ENCODE measurements at regions not wholly inside any gene's neighbourhood (a gene's known extent, or its start where the extent isn't known, plus 50 kb on each side); places are given as distances from the start of the nearest gene placed in this dataset.

DNA sequence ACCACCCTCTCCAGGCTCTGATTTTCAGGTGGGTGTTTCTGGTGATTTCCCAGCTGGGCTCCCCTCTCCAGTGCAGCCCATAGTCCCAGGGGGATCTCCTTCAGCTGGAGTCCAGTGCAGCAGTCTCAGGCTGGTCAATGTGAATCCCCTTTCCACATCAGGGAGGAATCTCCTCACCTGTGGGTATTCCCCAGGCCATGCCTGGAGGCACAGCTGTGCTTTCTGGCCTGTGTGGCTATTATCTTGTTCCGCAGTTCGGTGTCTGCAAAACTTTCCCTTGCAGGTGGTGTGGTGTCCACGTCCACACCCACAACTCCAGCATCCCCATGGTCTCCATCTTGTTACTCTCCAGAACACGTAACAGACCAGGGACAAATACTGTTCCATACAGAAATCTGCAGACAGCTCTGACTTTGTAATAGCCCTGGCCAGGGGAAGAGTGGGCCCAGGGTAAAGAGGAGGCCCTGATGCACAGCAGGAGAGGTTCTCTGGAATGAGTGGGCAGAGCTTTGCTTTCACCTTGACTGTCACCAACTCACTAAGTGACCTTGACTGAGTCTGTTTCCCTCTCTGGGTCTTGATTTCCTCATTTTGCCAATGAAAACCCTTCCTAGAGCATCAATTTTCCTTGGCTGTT is 183.2 kb downstream of the CSNK2A3 start:
- DNase-seq: no peak
- Histone ChIP-seq H3K4me3 (no peak overlapping the region), H3K27me3 (no peaks in the 10 kb centered on the region), H3K9me3 (no peaks in the 10 kb centered on the region), H3K4me1 (peaks cover 4 to 22% (median 18%) of the 10 kb centered on the region in 4 donors), H3K27ac (peak overlapping the region; percentile 59), H3K36me3 (no peaks in the 10 kb centered on the region)
- intact Hi-C loops (cut with DNase I; ENCODE audit: low total_unique reads): loop anchor here (10.0 kb wide), 1 partner anchor 235 kb away; no protein-coding TSS in a partner anchor
- TF ChIP-seq, protein P1, sequence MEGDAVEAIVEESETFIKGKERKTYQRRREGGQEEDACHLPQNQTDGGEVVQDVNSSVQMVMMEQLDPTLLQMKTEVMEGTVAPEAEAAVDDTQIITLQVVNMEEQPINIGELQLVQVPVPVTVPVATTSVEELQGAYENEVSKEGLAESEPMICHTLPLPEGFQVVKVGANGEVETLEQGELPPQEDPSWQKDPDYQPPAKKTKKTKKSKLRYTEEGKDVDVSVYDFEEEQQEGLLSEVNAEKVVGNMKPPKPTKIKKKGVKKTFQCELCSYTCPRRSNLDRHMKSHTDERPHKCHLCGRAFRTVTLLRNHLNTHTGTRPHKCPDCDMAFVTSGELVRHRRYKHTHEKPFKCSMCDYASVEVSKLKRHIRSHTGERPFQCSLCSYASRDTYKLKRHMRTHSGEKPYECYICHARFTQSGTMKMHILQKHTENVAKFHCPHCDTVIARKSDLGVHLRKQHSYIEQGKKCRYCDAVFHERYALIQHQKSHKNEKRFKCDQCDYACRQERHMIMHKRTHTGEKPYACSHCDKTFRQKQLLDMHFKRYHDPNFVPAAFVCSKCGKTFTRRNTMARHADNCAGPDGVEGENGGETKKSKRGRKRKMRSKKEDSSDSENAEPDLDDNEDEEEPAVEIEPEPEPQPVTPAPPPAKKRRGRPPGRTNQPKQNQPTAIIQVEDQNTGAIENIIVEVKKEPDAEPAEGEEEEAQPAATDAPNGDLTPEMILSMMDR (IDR thresholded peaks at IDR 0.05): no peak

DNA sequence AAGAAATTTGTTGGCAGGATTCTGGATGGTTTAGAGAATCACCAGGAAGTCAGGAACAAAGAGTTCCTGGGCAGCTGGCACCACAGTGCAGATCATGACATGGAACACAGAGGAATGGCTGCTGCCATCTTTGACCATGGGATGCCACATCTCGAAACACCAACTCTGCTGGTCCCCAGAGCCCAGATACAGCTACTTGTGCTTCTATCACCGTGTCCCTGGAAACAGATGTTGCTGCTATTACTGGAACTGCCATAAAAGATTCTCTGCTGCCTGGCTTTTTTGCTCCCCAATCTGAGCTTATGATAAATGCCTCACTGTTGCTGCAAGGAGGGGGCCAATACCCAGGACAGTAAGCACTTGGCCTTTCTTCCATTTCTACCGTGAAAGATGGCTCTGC is 185.2 kb downstream of the CSNK2A3 start:
- Histone ChIP-seq H3K36me3 (no peaks in the 10 kb centered on the region), H3K9me3 (no peaks in the 10 kb centered on the region), H3K27me3 (no peaks in the 10 kb centered on the region), H3K4me3 (no peak overlapping the region), H3K4me1 (peaks cover 4 to 41% (median 25%) of the 10 kb centered on the region in 4 donors), H3K27ac (peak overlapping the region; percentile 29 to 34)
- no peak for DNase-seq
- TF ChIP-seq, protein P1 (IDR thresholded peaks at IDR 0.05): no peak
- intact Hi-C loops (cut with DNase I; ENCODE audit: low total_unique reads): loop anchor here (10.0 kb wide), 1 partner anchor 237 kb away; no protein-coding TSS in a partner anchor

DNA sequence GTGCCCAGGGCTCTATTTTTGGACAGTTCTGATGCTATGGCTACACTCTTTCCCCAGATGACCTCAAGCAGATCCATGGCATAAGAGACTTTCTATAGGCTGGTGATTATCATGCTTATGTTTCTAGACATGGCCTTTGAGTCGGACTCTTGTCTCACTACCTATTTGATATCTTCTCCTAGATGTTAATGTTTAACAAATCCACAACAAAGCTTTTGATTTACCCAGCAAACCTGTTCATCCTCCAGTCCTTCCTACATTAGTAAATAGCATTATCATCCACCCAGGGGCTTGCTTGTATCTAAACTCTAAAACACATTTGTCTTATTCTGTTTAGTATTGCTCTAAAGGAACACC is 188.7 kb downstream of the CSNK2A3 start:
- intact Hi-C loops (cut with DNase I; ENCODE audit: low total_unique reads): loop anchor here (10.0 kb wide), 1 partner anchor 240 kb away; no protein-coding TSS in a partner anchor

DNA sequence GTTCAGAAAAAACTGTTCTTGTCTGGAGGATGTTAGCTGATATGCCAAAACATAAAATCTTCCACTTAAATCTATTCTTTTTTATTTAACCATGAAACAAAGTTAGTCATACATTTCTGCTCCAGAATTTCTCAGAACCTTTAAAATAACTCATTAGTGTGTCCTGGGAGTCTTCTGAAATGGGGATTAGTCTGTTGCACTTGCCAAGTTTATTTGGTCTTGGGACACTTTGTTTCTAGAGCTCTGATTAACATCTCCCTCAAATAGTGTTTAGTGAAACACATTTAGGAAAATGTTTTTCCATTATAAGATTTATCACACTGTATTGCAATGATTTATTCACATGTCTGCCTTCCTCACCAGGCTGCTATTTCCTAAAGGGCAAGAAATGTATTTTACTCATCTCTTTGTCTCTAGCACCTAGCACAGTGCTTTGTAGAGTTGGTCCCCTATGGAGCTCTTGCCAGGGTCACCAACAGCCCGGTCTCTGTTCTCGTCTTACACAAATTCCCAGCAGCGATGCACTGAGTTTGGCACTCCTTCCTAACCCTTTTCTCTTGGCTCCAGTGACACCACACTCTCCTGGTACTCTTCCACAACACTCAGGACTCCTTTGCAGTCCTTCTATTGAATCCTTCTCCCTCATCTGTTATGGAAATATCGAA is 189.2 kb downstream of the CSNK2A3 start:
- peak overlapping the region in 1 of 2 donors; percentile 29 for H3K27ac ChIP-seq
- TF ChIP-seq, protein P1 (IDR thresholded peaks at IDR 0.05): no peak
- intact Hi-C loops (cut with DNase I; ENCODE audit: low total_unique reads): loop anchor here (10.0 kb wide), 1 partner anchor 241 kb away; no protein-coding TSS in a partner anchor
- no peaks in the 10 kb centered on the region for H3K36me3 ChIP-seq
- no peak overlapping the region for H3K4me3 ChIP-seq
- H3K4me1 ChIP-seq: peaks cover 0 to 26% (median 7%) of the 10 kb centered on the region in 4 donors
- no peak for DNase-seq
- no peaks in the 10 kb centered on the region for H3K27me3 ChIP-seq
- H3K9me3 ChIP-seq: no peaks in the 10 kb centered on the region

More for the DNA sequence above, 188.7 kb downstream of the CSNK2A3 start:
- Histone ChIP-seq H3K36me3 (no peaks in the 10 kb centered on the region), H3K4me3 (no peak overlapping the region), H3K27me3 (no peaks in the 10 kb centered on the region), H3K27ac (peak overlapping the region in 1 of 2 donors; percentile 29), H3K9me3 (no peaks in the 10 kb centered on the region), H3K4me1 (peaks cover 0 to 26% (median 7%) of the 10 kb centered on the region in 4 donors)
- DNase-seq: no peak
- TF ChIP-seq, protein P1 (IDR thresholded peaks at IDR 0.05): no peak

DNA sequence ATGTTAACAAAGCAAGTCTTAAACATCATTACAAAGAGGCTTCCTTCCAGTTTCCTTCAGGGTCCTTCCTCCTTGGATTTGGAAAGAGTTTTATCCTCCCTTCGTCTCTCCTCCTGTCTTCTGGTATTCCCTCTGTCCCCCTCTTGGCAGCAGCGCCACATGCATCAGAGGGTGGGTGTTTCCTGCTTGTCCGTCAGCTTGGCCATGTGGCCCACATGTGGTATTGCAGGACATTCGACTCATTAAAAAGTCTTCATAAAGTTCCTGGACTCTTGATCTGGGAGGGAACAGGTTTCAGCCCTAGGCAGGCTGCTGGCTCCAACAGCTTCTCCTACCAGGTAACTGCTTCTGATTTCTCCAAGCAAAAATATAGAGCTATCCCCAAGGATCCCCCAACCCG is 189.8 kb downstream of the CSNK2A3 start:
- TF ChIP-seq, protein P1 (IDR thresholded peaks at IDR 0.05): peak in 1 of 2 experiments; percentile 33
- intact Hi-C loops (cut with DNase I; ENCODE audit: low total_unique reads): loop anchor here (10.0 kb wide), 1 partner anchor 242 kb away; no protein-coding TSS in a partner anchor
- H3K4me1 ChIP-seq: peaks cover 0 to 26% (median 7%) of the 10 kb centered on the region in 4 donors
- no peaks in the 10 kb centered on the region for H3K36me3 ChIP-seq
- no peaks in the 10 kb centered on the region for H3K27me3 ChIP-seq
- H3K9me3 ChIP-seq: no peaks in the 10 kb centered on the region
- no peak for DNase-seq
- peak overlapping the region in 1 of 2 donors; percentile 29 for H3K27ac ChIP-seq
- H3K4me3 ChIP-seq: no peak overlapping the region

Data from tibial artery (tissue), 4 donors.